ENCODE measurements at regions not wholly inside any gene's neighbourhood (a gene's known extent, or its start where the extent isn't known, plus 50 kb on each side); places are given as distances from the start of the nearest gene placed in this dataset.

GRCh38 chr6:169044381-169045230, 209.0 kb downstream of the THBS2 start:
- DNase-seq = no peak

- no peak for DNase-seq
Measured at GRCh38 chr6:169042061-169042460, 211.6 kb downstream of the THBS2 start.

GRCh38 chr6:169041078-169041477, 212.6 kb downstream of the THBS2 start:
- DNase-seq = no peak

- no peak for DNase-seq
Measured at GRCh38 chr6:169038691-169039090, 215.0 kb downstream of the THBS2 start.

- no peak for DNase-seq
Measured at GRCh38 chr6:169035385-169036240, 218.0 kb downstream of the THBS2 start.

GRCh38 chr6:169034516-169035167, 219.0 kb downstream of the THBS2 start:
- DNase-seq = no peak

- DNase-seq = no peak
Measured at GRCh38 chr6:169029861-169030260, 223.8 kb downstream of the THBS2 start.

GRCh38 chr6:169028343-169028742, 225.3 kb downstream of the THBS2 start:
- no peak for DNase-seq

- DNase-seq = no peak
Measured at GRCh38 chr6:169026175-169026574, 227.5 kb downstream of the THBS2 start.

GRCh38 chr6:169024047-169024660, 229.5 kb downstream of the THBS2 start:
- DNase-seq = no peak

GRCh38 chr6:169023161-169023874, 230.3 kb downstream of the THBS2 start:
- DNase-seq = no peak

- DNase-seq = no peak
Measured at GRCh38 chr6:169022079-169022478, 231.6 kb downstream of the THBS2 start.

- DNase-seq = no peak
Measured at GRCh38 chr6:169020821-169021220, 232.8 kb downstream of the THBS2 start.

GRCh38 chr6:169019727-169020491, 233.7 kb downstream of the THBS2 start:
- DNase-seq = no peak

GRCh38 chr6:169019111-169019510, 234.5 kb downstream of the THBS2 start:
- DNase-seq = no peak

- DNase-seq = no peak
Measured at GRCh38 chr6:169016758-169017157, 236.9 kb downstream of the THBS2 start.

- DNase-seq = no peak
Measured at GRCh38 chr6:169014211-169015197, 239.1 kb downstream of the THBS2 start.

GRCh38 chr6:169009628-169010027, 244.0 kb downstream of the THBS2 start:
- DNase-seq = no peak

GRCh38 chr6:169008641-169009257, 244.9 kb downstream of the THBS2 start:
- DNase-seq = no peak

GRCh38 chr6:169005166-169005565, 248.5 kb downstream of the THBS2 start:
- DNase-seq = no peak

All from NCI-H1930 (cell line).